ENCODE measurements at regions not wholly inside any gene's neighbourhood (a gene's known extent, or its start where the extent isn't known, plus 50 kb on each side); places are given as distances from the start of the nearest gene placed in this dataset.
"Not testable (repeated sequence)": the region's sequence is repeated elsewhere in the genome, so short reads cannot be mapped to it uniquely, and the experiment has no call there.

GRCh38 chr11:90700789-90701439, 478.1 kb upstream of the CHORDC1 start:
- H3K27ac Mint-ChIP-seq: no peak overlapping the region
- H3K27me3 Mint-ChIP-seq (ENCODE audit: low read depth): no peaks in the 10 kb centered on the region
- no peaks in the 10 kb centered on the region for H3K36me3 Mint-ChIP-seq
- peaks cover 9% of the 10 kb centered on the region for H3K9me3 Mint-ChIP-seq
- no peak for DNase-seq (ENCODE audit: low spot score in 2 of 2, unreplicated experiment in 2 of 2)
- no peak overlapping the region for H3K4me3 Mint-ChIP-seq
- H3K4me1 Mint-ChIP-seq: peaks cover 12% of the 10 kb centered on the region
- no peak for TF ChIP-seq CTCF (IDR thresholded peaks at IDR 0.05; ENCODE audit: unreplicated experiment)

- no peak overlapping the region for H3K27ac Mint-ChIP-seq
- TF ChIP-seq CTCF (IDR thresholded peaks at IDR 0.05; ENCODE audit: unreplicated experiment): no peak
- no peaks in the 10 kb centered on the region for H3K27me3 Mint-ChIP-seq (ENCODE audit: low read depth)
- H3K4me3 Mint-ChIP-seq: no peak overlapping the region
- DNase-seq (ENCODE audit: low spot score in 2 of 2, unreplicated experiment in 2 of 2): no peak
- H3K9me3 Mint-ChIP-seq: peaks cover 3% of the 10 kb centered on the region
- H3K4me1 Mint-ChIP-seq: peaks cover 12% of the 10 kb centered on the region
- H3K36me3 Mint-ChIP-seq: no peaks in the 10 kb centered on the region
Observed at GRCh38 chr11:90699791-90700400, 477.0 kb upstream of the CHORDC1 start.

GRCh38 chr11:90698238-90698637, 475.4 kb upstream of the CHORDC1 start:
- Mint-ChIP-seq H3K4me3 (no peak overlapping the region), H3K27me3 (ENCODE audit: low read depth) (no peaks in the 10 kb centered on the region), H3K4me1 (peaks cover 12% of the 10 kb centered on the region), H3K9me3 (peaks cover 12% of the 10 kb centered on the region), H3K36me3 (no peaks in the 10 kb centered on the region), H3K27ac (no peak overlapping the region)
- DNase-seq (ENCODE audit: low spot score in 2 of 2, unreplicated experiment in 2 of 2): no peak
- no peak for TF ChIP-seq CTCF (IDR thresholded peaks at IDR 0.05; ENCODE audit: unreplicated experiment)

- not testable (repeated sequence) for DNase-seq (ENCODE audit: low spot score in 2 of 2, unreplicated experiment in 2 of 2); H3K4me3 Mint-ChIP-seq; H3K27ac Mint-ChIP-seq; H3K27me3 Mint-ChIP-seq (ENCODE audit: low read depth); H3K36me3 Mint-ChIP-seq; H3K4me1 Mint-ChIP-seq
- H3K9me3 Mint-ChIP-seq: peaks cover 20% of the 10 kb centered on the region
Observed at GRCh38 chr11:90675496-90675895, 452.6 kb upstream of the CHORDC1 start.

GRCh38 chr11:90669094-90669493, 446.2 kb upstream of the CHORDC1 start:
- peaks cover 6% of the 10 kb centered on the region for H3K9me3 Mint-ChIP-seq
- no peaks in the 10 kb centered on the region for H3K27me3 Mint-ChIP-seq (ENCODE audit: low read depth)
- no peak for TF ChIP-seq CTCF (IDR thresholded peaks at IDR 0.05; ENCODE audit: unreplicated experiment)
- no peak for DNase-seq (ENCODE audit: low spot score in 2 of 2, unreplicated experiment in 2 of 2)
- no peak overlapping the region for H3K27ac Mint-ChIP-seq
- H3K4me1 Mint-ChIP-seq: peaks cover 1% of the 10 kb centered on the region
- H3K36me3 Mint-ChIP-seq: no peaks in the 10 kb centered on the region
- no peak overlapping the region for H3K4me3 Mint-ChIP-seq

GRCh38 chr11:90668502-90668901, 445.7 kb upstream of the CHORDC1 start:
- H3K4me1 Mint-ChIP-seq: peaks cover 1% of the 10 kb centered on the region
- no peak overlapping the region for H3K4me3 Mint-ChIP-seq
- H3K9me3 Mint-ChIP-seq: peaks cover 9% of the 10 kb centered on the region
- H3K27me3 Mint-ChIP-seq (ENCODE audit: low read depth): no peaks in the 10 kb centered on the region
- no peaks in the 10 kb centered on the region for H3K36me3 Mint-ChIP-seq
- no peak for TF ChIP-seq CTCF (IDR thresholded peaks at IDR 0.05; ENCODE audit: unreplicated experiment)
- no peak overlapping the region for H3K27ac Mint-ChIP-seq
- DNase-seq (ENCODE audit: low spot score in 2 of 2, unreplicated experiment in 2 of 2): no peak

Measured in mesothelial cell of epicardium (in vitro differentiated cells).